HEK293T (cell line): ENCODE measurements at regions not wholly inside any gene's neighbourhood (a gene's known extent, or its start where the extent isn't known, plus 50 kb on each side); places are given as distances from the start of the nearest gene placed in this dataset.

Experiments
- CTCF ChIA-PET: fragments of 350-600 bp; formaldehyde crosslinking; extraction: SDS; loops from one replicate; lab custom pipeline; 2021; ENCODE audit warnings: antibody characterized with exemption, inconsistent platforms; lab: Yijun Ruan, JAX
- POLR2A ChIA-PET: fragments of 350-600 bp; formaldehyde crosslinking; extraction: SDS; loops from one replicate; lab custom pipeline; 2020; ENCODE audit warnings: antibody characterized with exemption, inconsistent platforms; lab: Yijun Ruan, JAX
- DNase-seq: peaks from one replicate; pipeline ENCODE4 v3.0.0; 2012; ENCODE audit warnings: mixed read lengths; ENCODE audit errors: extremely low spot score
- ARNT ChIP-seq: fragments of 450-650 bp; IDR thresholded peaks from 2 replicates; pipeline ENCODE4 v1.6.1; 2017; ENCODE audit warnings: mild to moderate bottlenecking
- BHLHE40 ChIP-seq: fragments of 450-650 bp; IDR thresholded peaks from 2 replicates; pipeline ENCODE4 v1.6.1; 2016; ENCODE audit warnings: mild to moderate bottlenecking, moderate library complexity, borderline replicate concordance
- CTBP1 ChIP-seq: fragments of 450-650 bp; IDR thresholded peaks from 2 replicates; pipeline ENCODE4 v1.6.1; 2016; ENCODE audit warnings: borderline replicate concordance
- ELF4 ChIP-seq: fragments of 450-650 bp; IDR thresholded peaks from 2 replicates; pipeline ENCODE4 v1.6.1; 2017; ENCODE audit warnings: antibody characterized with exemption
- FOXA1 ChIP-seq: fragments of 450-650 bp; IDR thresholded peaks from 2 replicates; pipeline ENCODE4 v1.6.1; 2016; ENCODE audit warnings: mild to moderate bottlenecking
- FOXK2 ChIP-seq: fragments of 450-650 bp; IDR thresholded peaks from 2 replicates; pipeline ENCODE4 v1.6.1; 2016; ENCODE audit warnings: mild to moderate bottlenecking
- FOXM1 ChIP-seq: fragments of 450-650 bp; IDR thresholded peaks from 2 replicates; pipeline ENCODE4 v1.6.1; 2017; ENCODE audit warnings: mild to moderate bottlenecking, borderline replicate concordance
- HDGF ChIP-seq: fragments of 450-650 bp; IDR thresholded peaks from 2 replicates; pipeline ENCODE4 v1.6.1; 2017; ENCODE audit warnings: antibody characterized with exemption, borderline replicate concordance
- L3MBTL2 ChIP-seq: fragments of 450-650 bp; conservative IDR thresholded peaks from 2 replicates; pipeline ENCODE4 v1.6.1; 2016; ENCODE audit warnings: mild to moderate bottlenecking
- LEF1 ChIP-seq: fragments of 450-650 bp; IDR thresholded peaks from 2 replicates; pipeline ENCODE4 v1.6.1; 2017; ENCODE audit warnings: mild to moderate bottlenecking, borderline replicate concordance
- NFRKB ChIP-seq: fragments of 450-650 bp; IDR thresholded peaks from 2 replicates; pipeline ENCODE4 v1.6.1; 2016; ENCODE audit warnings: mild to moderate bottlenecking, moderate library complexity
- SP1 ChIP-seq: fragments of 450-650 bp; IDR thresholded peaks from 2 replicates; pipeline ENCODE4 v1.6.1; 2017
- SUZ12 ChIP-seq: fragments of 450-650 bp; IDR thresholded peaks from 2 replicates; pipeline ENCODE4 v1.6.1; 2016; ENCODE audit warnings: mild to moderate bottlenecking
- TARDBP ChIP-seq: fragments of 450-650 bp; IDR thresholded peaks from 2 replicates; pipeline ENCODE4 v1.6.1; 2016
- ZNF384 ChIP-seq: fragments of 450-650 bp; IDR thresholded peaks from 2 replicates; pipeline ENCODE4 v1.6.1; 2016
- TF ChIP-seq, protein P1 (sequence below): fragments of 450-650 bp; IDR thresholded peaks from 2 replicates; pipeline ENCODE4 v1.6.1; 2016

- TF ChIP-seq, protein P1, sequence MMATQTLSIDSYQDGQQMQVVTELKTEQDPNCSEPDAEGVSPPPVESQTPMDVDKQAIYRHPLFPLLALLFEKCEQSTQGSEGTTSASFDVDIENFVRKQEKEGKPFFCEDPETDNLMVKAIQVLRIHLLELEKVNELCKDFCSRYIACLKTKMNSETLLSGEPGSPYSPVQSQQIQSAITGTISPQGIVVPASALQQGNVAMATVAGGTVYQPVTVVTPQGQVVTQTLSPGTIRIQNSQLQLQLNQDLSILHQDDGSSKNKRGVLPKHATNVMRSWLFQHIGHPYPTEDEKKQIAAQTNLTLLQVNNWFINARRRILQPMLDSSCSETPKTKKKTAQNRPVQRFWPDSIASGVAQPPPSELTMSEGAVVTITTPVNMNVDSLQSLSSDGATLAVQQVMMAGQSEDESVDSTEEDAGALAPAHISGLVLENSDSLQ: no peak
- CTCF ChIA-PET: no interaction called here
- POLR2A ChIA-PET: no interaction called here
- no peak for DNase-seq
These were observed 259.6 kb upstream of the PPP2R2D start for GRCh38 chr10:131641231-131641630.

- TF ChIP-seq, protein P1: no peak
- no peak for TF ChIP-seq CTBP1
- no peak for TF ChIP-seq FOXM1
- no peak for TF ChIP-seq L3MBTL2
- TF ChIP-seq BHLHE40: no peak
- no peak for TF ChIP-seq SUZ12
- no peak for TF ChIP-seq LEF1
- TF ChIP-seq NFRKB: no peak
- no peak for TF ChIP-seq ELF4
- no peak for TF ChIP-seq ARNT
- no peak for TF ChIP-seq HDGF
- no peak for TF ChIP-seq FOXA1
- TF ChIP-seq ZNF384: no peak
- no peak for DNase-seq
- POLR2A ChIA-PET: no interaction called here
- CTCF ChIA-PET: no interaction called here
These were observed 258.9 kb upstream of the PPP2R2D start for GRCh38 chr10:131641898-131642297.

- POLR2A ChIA-PET: no interaction called here
- TF ChIP-seq FOXM1: no peak
- TF ChIP-seq CTBP1: no peak
- TF ChIP-seq ZNF384: no peak
- TF ChIP-seq, protein P1: no peak
- TF ChIP-seq HDGF: no peak
- no peak for TF ChIP-seq FOXK2
- no peak for TF ChIP-seq SP1
- no peak for TF ChIP-seq LEF1
- no peak for TF ChIP-seq ARNT
- no peak for TF ChIP-seq L3MBTL2
- no peak for TF ChIP-seq NFRKB
- no peak for TF ChIP-seq ELF4
- TF ChIP-seq SUZ12: no peak
- CTCF ChIA-PET: no interaction called here
- DNase-seq: no peak
These were observed 257.8 kb upstream of the PPP2R2D start for GRCh38 chr10:131642966-131643365.

DNA sequence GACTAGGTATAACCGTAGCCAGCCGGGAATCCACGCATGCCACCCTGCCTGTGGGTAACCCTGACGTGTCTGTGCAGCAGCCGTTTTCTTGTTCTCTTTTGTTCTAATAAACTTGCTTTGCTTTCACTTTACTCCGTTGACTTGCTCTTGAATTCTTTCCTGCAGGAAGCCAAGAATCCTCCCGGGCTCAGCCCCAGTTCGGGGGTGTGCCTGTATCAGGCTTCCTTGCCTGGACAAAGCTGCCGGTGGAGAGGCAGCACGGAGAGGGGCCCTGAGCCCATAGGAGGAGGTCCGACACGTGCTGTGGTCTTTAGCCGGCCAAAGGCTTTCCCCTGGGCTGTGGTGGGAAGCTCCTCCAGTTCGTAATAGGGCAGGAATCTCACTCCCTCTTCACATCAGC is 256.5 kb upstream of the PPP2R2D start:
- ChIA-PET CTCF (no interaction called here), POLR2A (no interaction called here)
- TF ChIP-seq, protein P1: no peak
- TF ChIP-seq LEF1: no peak
- TF ChIP-seq NFRKB: no peak
- TF ChIP-seq FOXM1: no peak
- no peak for TF ChIP-seq ELF4
- TF ChIP-seq ZNF384: no peak
- TF ChIP-seq TARDBP: no peak
- no peak for TF ChIP-seq SP1
- TF ChIP-seq FOXK2: no peak
- no peak for TF ChIP-seq SUZ12
- TF ChIP-seq HDGF: no peak
- no peak for TF ChIP-seq ARNT
- no peak for TF ChIP-seq BHLHE40
- no peak for TF ChIP-seq CTBP1
- no peak for DNase-seq

DNA sequence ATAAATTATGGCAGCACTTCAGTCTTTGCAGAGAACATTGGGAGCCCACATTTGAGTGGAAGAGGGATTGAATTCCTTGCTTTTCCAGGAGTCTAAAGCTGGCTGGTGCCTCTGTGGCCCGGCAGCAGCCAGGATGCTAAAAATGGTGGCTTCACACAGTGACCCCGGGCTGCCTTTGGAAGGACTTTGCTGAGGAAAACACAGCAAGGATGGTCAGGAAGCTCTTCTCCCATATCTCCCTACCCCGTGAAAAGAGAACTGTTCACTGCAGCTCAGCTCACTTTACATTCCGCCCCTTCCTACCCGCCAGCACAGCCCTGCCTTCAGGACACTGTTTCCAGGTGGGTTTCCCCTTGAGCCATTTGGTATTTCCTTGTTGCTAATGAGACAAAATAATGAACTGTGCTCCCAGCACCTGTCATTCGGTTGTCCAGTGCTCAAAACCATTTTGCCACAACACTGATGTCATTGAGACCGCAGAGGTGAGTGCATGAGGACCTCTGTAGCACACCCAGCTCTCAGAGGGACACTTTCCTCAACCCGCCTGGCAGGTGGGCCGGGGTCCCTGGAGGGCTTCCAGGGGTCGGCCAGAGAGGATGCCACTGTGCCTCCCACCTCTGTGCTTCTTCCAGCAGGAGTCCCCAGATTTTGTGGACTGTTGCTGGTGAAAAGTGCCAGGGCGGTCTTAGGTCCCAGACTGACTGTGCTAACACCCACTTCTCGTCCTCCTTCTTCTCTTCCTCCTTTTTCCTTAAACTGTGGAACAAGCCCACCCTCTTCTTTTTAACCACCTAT is 255.7 kb upstream of the PPP2R2D start:
- ChIA-PET POLR2A (no interaction called here), CTCF (no interaction called here)
- TF ChIP-seq ELF4: no peak
- TF ChIP-seq BHLHE40: no peak
- no peak for TF ChIP-seq FOXA1
- no peak for TF ChIP-seq FOXK2
- TF ChIP-seq L3MBTL2: no peak
- no peak for TF ChIP-seq SP1
- TF ChIP-seq ARNT: no peak
- no peak for TF ChIP-seq SUZ12
- TF ChIP-seq ZNF384: no peak
- TF ChIP-seq FOXM1: no peak
- TF ChIP-seq LEF1: no peak
- no peak for TF ChIP-seq HDGF
- TF ChIP-seq NFRKB: no peak
- DNase-seq: no peak

GRCh38 chr10:131645756-131646155 is 255.1 kb upstream of the PPP2R2D start:
- no peak for TF ChIP-seq ELF4
- TF ChIP-seq ARNT: no peak
- no peak for TF ChIP-seq L3MBTL2
- no peak for TF ChIP-seq BHLHE40
- no peak for TF ChIP-seq FOXA1
- TF ChIP-seq FOXK2: no peak
- no peak for TF ChIP-seq HDGF
- TF ChIP-seq ZNF384: no peak
- TF ChIP-seq LEF1: no peak
- TF ChIP-seq, protein P1: no peak
- TF ChIP-seq TARDBP: no peak
- no peak for TF ChIP-seq SP1
- TF ChIP-seq SUZ12: no peak
- no peak for TF ChIP-seq CTBP1
- no peak for TF ChIP-seq FOXM1
- TF ChIP-seq NFRKB: no peak
- no peak for DNase-seq
- POLR2A ChIA-PET: no interaction called here
- CTCF ChIA-PET: no interaction called here
